ENCODE measurements at regions not wholly inside any gene's neighbourhood (a gene's known extent, or its start where the extent isn't known, plus 50 kb on each side); places are given as distances from the start of the nearest gene placed in this dataset.

- TF ChIP-seq, protein P1, sequence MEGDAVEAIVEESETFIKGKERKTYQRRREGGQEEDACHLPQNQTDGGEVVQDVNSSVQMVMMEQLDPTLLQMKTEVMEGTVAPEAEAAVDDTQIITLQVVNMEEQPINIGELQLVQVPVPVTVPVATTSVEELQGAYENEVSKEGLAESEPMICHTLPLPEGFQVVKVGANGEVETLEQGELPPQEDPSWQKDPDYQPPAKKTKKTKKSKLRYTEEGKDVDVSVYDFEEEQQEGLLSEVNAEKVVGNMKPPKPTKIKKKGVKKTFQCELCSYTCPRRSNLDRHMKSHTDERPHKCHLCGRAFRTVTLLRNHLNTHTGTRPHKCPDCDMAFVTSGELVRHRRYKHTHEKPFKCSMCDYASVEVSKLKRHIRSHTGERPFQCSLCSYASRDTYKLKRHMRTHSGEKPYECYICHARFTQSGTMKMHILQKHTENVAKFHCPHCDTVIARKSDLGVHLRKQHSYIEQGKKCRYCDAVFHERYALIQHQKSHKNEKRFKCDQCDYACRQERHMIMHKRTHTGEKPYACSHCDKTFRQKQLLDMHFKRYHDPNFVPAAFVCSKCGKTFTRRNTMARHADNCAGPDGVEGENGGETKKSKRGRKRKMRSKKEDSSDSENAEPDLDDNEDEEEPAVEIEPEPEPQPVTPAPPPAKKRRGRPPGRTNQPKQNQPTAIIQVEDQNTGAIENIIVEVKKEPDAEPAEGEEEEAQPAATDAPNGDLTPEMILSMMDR (IDR thresholded peaks at IDR 0.05; ENCODE audit: low read depth, low read length) = no peak
- no peak for TF ChIP-seq POLR2A (IDR thresholded peaks at IDR 0.05; ENCODE audit: extremely low read depth, insufficient read length)
- no peak for TF ChIP-seq MYC (IDR thresholded peaks at IDR 0.05; ENCODE audit: low read depth, low read length)
- no peak for TF ChIP-seq MAX (IDR thresholded peaks at IDR 0.05; ENCODE audit: low read depth, low read length)
Measured at GRCh38 chr3:127419182-127419581, 131.3 kb upstream of the PRR20G start.

Data from NB4 (cell line).